Neural cell (in vitro differentiated cells): ENCODE measurements at regions not wholly inside any gene's neighbourhood (a gene's known extent, or its start where the extent isn't known, plus 50 kb on each side); places are given as distances from the start of the nearest gene placed in this dataset.

Source experiments
- EP300 ChIP-seq: fragments of 450-650 bp; conservative IDR thresholded peaks from 2 replicates; pipeline ENCODE4 v1.6.1; 2014; ENCODE audit warnings: antibody characterized with exemption, mild to moderate bottlenecking, moderate library complexity; ENCODE audit not compliant: poor library complexity, severe bottlenecking
- EZH2 ChIP-seq: fragments of 200-600, 300-800 bp; shearing (Covaris generic), sonication (generic); IDR thresholded peaks from 2 replicates; pipeline ENCODE4 v1.6.1; 2014; ENCODE audit warnings: antibody characterized with exemption, low read length, borderline replicate concordance, mild to moderate bottlenecking; ENCODE audit not compliant: insufficient read depth, poor library complexity, severe bottlenecking
- MXI1 ChIP-seq: fragments of 450-650 bp; conservative IDR thresholded peaks from 2 replicates; pipeline ENCODE4 v1.6.1; 2014; ENCODE audit warnings: antibody characterized with exemption, mild to moderate bottlenecking; ENCODE audit not compliant: poor library complexity, severe bottlenecking
- POLR2AphosphoS5 ChIP-seq: IDR thresholded peaks from 2 replicates; pipeline ENCODE4 v1.6.1; 2012
- RAD21 ChIP-seq: fragments of 450-650 bp; conservative IDR thresholded peaks from 2 replicates; pipeline ENCODE4 v1.6.1; 2014; ENCODE audit warnings: antibody characterized with exemption, mild to moderate bottlenecking, moderate library complexity
- SMC3 ChIP-seq: fragments of 450-650 bp; conservative IDR thresholded peaks from 2 replicates; pipeline ENCODE4 v1.6.1; 2014; ENCODE audit warnings: antibody characterized with exemption, mild to moderate bottlenecking, moderate library complexity; ENCODE audit not compliant: poor library complexity
- TAF1 ChIP-seq: IDR thresholded peaks from 2 replicates; pipeline ENCODE4 v1.6.1; 2012; ENCODE audit warnings: low read depth
- TF ChIP-seq, protein P1 (sequence below): fragments of 450-650 bp; IDR thresholded peaks from 2 replicates; pipeline ENCODE4 v1.5.1; 2014; ENCODE audit warnings: antibody characterized with exemption, mild to moderate bottlenecking, moderate library complexity; ENCODE audit not compliant: poor library complexity, severe bottlenecking
- TF ChIP-seq, protein P2 (sequence below): IDR thresholded peaks from 2 replicates; pipeline ENCODE4 v1.6.1; 2012; ENCODE audit warnings: borderline replicate concordance

DNA sequence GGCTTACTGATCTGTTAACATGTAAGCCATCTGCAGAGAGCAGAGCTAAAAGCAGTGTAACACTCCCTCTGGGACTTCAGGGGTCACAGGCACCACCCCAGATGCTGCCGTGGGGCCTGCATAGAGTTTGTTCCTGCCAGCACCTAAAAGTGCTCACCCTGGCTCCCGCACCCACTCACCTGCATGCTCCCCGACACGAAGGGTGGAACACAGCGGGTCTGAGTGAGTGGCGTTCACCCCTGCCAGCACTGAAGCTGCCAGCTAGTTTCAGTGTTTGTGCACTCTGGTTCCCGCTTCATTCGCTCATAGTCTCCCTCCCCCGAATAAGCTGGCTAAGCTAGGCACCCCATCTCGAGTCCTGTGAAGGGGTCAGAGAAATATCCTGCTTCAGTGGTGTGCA, 1681.0 kb downstream of the NCAM2 start:
- TF ChIP-seq EP300 (no peak), EZH2 (no peak), TAF1 (no peak), RAD21 (no peak), POLR2AphosphoS5 (no peak), MXI1 (no peak), SMC3 (no peak)
- TF ChIP-seq, protein P1, sequence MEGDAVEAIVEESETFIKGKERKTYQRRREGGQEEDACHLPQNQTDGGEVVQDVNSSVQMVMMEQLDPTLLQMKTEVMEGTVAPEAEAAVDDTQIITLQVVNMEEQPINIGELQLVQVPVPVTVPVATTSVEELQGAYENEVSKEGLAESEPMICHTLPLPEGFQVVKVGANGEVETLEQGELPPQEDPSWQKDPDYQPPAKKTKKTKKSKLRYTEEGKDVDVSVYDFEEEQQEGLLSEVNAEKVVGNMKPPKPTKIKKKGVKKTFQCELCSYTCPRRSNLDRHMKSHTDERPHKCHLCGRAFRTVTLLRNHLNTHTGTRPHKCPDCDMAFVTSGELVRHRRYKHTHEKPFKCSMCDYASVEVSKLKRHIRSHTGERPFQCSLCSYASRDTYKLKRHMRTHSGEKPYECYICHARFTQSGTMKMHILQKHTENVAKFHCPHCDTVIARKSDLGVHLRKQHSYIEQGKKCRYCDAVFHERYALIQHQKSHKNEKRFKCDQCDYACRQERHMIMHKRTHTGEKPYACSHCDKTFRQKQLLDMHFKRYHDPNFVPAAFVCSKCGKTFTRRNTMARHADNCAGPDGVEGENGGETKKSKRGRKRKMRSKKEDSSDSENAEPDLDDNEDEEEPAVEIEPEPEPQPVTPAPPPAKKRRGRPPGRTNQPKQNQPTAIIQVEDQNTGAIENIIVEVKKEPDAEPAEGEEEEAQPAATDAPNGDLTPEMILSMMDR = no peak
- TF ChIP-seq, protein P2, sequence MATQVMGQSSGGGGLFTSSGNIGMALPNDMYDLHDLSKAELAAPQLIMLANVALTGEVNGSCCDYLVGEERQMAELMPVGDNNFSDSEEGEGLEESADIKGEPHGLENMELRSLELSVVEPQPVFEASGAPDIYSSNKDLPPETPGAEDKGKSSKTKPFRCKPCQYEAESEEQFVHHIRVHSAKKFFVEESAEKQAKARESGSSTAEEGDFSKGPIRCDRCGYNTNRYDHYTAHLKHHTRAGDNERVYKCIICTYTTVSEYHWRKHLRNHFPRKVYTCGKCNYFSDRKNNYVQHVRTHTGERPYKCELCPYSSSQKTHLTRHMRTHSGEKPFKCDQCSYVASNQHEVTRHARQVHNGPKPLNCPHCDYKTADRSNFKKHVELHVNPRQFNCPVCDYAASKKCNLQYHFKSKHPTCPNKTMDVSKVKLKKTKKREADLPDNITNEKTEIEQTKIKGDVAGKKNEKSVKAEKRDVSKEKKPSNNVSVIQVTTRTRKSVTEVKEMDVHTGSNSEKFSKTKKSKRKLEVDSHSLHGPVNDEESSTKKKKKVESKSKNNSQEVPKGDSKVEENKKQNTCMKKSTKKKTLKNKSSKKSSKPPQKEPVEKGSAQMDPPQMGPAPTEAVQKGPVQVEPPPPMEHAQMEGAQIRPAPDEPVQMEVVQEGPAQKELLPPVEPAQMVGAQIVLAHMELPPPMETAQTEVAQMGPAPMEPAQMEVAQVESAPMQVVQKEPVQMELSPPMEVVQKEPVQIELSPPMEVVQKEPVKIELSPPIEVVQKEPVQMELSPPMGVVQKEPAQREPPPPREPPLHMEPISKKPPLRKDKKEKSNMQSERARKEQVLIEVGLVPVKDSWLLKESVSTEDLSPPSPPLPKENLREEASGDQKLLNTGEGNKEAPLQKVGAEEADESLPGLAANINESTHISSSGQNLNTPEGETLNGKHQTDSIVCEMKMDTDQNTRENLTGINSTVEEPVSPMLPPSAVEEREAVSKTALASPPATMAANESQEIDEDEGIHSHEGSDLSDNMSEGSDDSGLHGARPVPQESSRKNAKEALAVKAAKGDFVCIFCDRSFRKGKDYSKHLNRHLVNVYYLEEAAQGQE = no peak
